ENCODE measurements at regions not wholly inside any gene's neighbourhood (a gene's known extent, or its start where the extent isn't known, plus 50 kb on each side); places are given as distances from the start of the nearest gene placed in this dataset.

DNA sequence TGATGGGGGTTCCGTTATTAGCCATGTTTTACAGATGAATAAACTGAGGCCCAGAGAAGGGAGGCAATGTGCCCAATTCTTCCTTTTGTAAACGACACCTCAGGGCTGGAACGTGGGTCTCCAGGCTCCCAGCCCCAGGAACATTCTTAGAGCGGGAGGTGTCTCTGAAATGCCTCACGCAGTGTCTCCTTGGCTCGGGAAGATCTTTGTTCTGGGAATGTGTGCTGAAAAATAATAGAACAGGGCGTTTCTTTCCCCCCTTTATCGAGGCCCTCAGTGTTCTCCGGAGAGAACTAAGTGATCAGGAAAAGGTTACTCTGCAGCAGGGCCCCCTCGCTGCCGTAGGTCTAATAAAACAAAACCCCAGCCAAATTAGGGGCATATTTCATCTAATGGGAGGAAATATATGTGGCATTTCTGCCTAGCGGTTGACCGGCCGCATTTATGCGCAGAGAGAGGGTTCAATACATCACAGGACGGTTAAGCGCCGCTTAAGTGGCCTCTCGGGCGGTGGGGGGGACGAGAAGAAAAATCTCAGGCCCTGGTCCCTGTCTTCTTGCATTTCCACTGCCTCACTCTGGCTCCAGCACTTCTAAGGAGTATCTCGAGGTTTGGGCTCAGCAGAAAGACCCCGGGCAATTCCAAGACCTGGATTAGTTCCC is 564.3 kb downstream of the MN1 start:
- TF ChIP-seq GATA3 (IDR thresholded peaks at IDR 0.05; ENCODE audit: low read depth, low read length) (no peak), GATA2 (IDR thresholded peaks at IDR 0.05; ENCODE audit: low read depth, low read length) (no peak)

GRCh38 chr22:27238935-27239510 is 562.5 kb downstream of the MN1 start:
- TF ChIP-seq GATA2 (IDR thresholded peaks at IDR 0.05; ENCODE audit: low read depth, low read length), result peak; percentile 83
- no peak for TF ChIP-seq GATA3 (IDR thresholded peaks at IDR 0.05; ENCODE audit: low read depth, low read length)

DNA sequence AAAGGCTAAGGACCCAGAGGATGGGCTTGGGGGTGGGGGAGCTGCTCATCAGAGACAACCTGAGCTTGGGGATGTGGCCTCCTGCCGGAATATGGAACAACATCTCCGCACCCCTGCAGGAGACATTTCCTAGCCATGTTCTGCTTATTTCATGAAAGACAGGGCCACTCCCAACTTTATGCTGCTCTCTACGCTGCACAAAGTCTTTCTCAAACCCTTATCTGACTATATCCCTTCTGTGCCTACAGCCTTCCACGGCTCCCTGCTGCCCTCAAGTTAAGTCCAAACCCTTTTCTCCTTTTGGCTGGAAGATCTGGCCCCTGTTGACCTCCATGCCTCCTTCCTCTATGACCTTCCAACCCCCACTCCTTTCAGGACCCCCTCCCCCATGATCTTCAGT is 562.0 kb downstream of the MN1 start:
- TF ChIP-seq GATA2 (IDR thresholded peaks at IDR 0.05; ENCODE audit: low read depth, low read length) (no peak), GATA3 (IDR thresholded peaks at IDR 0.05; ENCODE audit: low read depth, low read length) (no peak)

DNA sequence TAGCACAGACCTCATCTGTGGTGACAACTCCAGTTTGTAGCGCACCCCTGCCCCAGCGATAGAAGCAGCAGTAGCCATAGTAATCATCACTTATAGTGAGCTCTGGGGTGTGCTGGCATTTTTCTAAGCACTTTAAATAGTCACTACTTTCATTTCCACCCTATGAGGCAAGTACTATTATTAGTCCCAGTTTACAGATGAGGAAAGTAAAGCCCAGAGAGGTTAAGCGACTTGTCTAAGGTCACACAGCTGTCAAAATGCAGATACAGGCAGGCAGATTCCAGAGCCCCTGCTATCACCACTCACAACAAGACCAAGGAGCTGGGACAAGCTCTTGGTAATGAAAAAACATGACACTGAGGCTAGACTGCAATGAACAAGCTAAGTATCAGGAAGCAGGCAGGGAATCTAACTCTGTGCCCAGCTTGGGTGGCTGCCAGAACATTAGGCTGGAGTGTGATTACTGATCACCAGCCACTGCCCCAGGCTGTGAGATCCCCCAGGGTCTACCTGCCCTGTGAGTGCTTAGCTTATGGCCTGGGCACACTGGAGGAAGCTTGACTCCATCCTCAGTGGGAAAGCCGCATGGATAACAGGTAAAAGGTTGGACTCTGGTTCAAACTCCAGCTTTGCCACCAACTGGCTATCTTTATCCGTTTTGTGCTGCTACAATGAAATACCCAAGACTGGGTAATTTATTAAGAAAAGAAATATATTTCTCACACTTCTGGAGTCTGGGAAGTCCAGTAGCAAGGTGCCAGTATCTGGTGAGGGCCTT is 561.1 kb downstream of the MN1 start:
- TF ChIP-seq GATA3 (IDR thresholded peaks at IDR 0.05; ENCODE audit: low read depth, low read length) (no peak), GATA2 (IDR thresholded peaks at IDR 0.05; ENCODE audit: low read depth, low read length) (no peak)

DNA sequence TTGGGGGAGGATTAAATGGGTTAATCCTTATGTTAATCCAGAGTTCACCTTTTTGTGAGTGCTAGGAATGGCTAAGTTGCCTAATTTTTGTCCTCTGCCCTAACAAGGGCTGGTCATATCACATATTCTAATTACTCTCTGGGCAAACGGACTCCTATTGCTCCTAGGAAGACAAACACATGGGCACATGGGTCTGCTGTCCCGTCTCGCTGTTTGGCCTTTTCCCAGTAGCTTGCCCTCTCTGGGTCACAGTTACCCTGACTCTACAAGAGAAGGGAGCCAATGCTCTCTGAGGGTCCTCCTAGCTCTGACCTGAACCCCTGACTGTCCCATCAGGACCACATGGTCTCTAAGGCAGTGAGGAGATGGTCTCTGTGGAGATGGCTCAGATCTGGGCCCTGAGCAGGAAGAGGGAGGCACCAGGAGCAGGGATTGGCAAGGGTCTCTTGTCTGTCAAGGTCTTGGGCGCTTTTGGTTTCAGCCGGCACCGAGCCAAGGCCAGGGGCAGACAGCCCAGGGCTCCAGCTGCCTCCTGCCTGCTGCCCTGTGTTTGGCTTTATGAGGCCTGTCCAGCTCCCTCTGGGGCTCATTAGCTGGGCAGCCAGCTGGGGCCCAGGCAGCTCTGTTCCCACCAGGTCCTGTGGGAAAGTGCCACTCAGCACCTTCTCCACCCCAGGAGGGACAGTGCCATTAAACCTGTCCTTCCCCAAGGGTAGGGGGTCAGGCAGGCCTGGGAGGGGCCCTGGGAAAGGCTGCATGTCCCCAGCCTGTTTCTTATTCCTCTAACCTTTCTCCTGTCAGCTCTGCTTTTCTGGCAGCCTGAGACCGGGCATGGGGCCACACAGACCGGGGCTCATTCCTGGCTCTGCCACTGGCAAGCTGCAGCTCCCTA is 559.9 kb downstream of the MN1 start:
- no peak for TF ChIP-seq GATA3 (IDR thresholded peaks at IDR 0.05; ENCODE audit: low read depth, low read length)
- TF ChIP-seq GATA2 (IDR thresholded peaks at IDR 0.05; ENCODE audit: low read depth, low read length), result no peak

DNA sequence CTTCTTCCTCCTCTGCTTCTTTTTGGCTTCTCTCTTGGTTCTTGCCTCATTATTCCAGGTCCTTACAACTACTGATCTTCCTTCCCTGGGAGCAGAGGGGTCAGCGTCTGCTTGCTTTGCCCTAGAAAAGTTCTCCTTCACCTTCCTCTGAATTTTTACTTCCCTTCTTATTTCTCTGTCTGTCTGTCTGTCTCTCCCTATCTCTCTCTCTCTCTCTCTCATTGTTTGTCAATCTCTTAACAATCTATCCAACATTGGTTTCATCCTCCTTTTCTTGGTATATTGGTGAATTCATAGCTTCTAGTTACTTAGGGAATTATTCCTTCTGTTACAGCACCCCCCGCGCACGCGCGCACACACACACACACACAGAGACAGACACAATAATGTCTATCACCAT is 559.1 kb downstream of the MN1 start:
- TF ChIP-seq GATA3 (IDR thresholded peaks at IDR 0.05; ENCODE audit: low read depth, low read length) (no peak), GATA2 (IDR thresholded peaks at IDR 0.05; ENCODE audit: low read depth, low read length) (no peak)

GRCh38 chr22:27242917-27243589 is 558.5 kb downstream of the MN1 start:
- TF ChIP-seq GATA3 (IDR thresholded peaks at IDR 0.05; ENCODE audit: low read depth, low read length), result no peak
- no peak for TF ChIP-seq GATA2 (IDR thresholded peaks at IDR 0.05; ENCODE audit: low read depth, low read length)

GRCh38 chr22:27244328-27244727 is 557.2 kb downstream of the MN1 start:
- TF ChIP-seq GATA3 (IDR thresholded peaks at IDR 0.05; ENCODE audit: low read depth, low read length) (no peak), GATA2 (IDR thresholded peaks at IDR 0.05; ENCODE audit: low read depth, low read length) (no peak)

GRCh38 chr22:27245056-27245455 is 556.5 kb downstream of the MN1 start:
- TF ChIP-seq GATA3 (IDR thresholded peaks at IDR 0.05; ENCODE audit: low read depth, low read length), result no peak
- no peak for TF ChIP-seq GATA2 (IDR thresholded peaks at IDR 0.05; ENCODE audit: low read depth, low read length)

DNA sequence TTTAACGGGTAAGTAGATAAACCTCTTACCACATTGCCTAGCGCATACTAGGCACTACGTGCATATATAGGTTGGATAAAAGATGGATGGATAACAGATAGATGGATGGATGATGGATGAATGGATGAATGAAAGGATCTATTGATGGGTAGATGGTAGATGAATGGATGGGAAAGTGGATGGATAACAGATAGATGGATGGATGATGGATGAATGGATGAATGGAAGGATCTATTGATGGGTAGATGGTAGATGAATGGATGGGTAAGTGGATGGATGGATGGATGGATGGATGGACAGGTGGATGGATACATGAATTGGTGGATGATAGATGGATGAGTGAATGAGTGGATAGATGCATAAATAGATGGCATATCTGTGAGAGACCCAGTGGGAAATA is 555.0 kb downstream of the MN1 start:
- TF ChIP-seq GATA3 (IDR thresholded peaks at IDR 0.05; ENCODE audit: low read depth, low read length) (no peak), GATA2 (IDR thresholded peaks at IDR 0.05; ENCODE audit: low read depth, low read length) (no peak)

- no peak for TF ChIP-seq GATA3 (IDR thresholded peaks at IDR 0.05; ENCODE audit: low read depth, low read length)
- no peak for TF ChIP-seq GATA2 (IDR thresholded peaks at IDR 0.05; ENCODE audit: low read depth, low read length)
Observed at GRCh38 chr22:27247701-27248434, 553.7 kb downstream of the MN1 start.

DNA sequence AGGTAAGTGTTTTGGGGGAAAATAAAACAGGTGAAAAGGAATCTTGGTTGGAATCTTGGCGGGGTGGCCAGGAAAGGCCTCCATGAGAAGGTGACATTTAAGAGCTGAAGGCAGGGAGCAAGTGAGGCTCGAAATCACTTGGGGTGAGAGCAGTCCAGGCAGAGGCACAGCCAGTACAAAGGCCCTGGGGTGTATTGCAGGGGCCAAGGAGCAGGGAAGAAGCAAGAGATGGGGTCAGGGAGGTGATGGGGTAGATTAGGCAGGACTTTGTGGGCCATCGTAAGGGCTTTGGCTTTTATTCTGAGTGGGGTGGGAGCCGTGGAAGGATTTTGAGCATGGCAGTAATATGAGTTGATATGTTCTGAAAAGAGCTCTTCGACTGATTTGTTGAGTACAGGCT is 551.1 kb downstream of the MN1 start:
- TF ChIP-seq GATA3 (IDR thresholded peaks at IDR 0.05; ENCODE audit: low read depth, low read length), result no peak
- no peak for TF ChIP-seq GATA2 (IDR thresholded peaks at IDR 0.05; ENCODE audit: low read depth, low read length)

- TF ChIP-seq GATA3 (IDR thresholded peaks at IDR 0.05; ENCODE audit: low read depth, low read length) (no peak), GATA2 (IDR thresholded peaks at IDR 0.05; ENCODE audit: low read depth, low read length) (no peak)
Observed at GRCh38 chr22:27250886-27251285, 550.7 kb downstream of the MN1 start.
